HG02678 (cell line): ENCODE measurements at regions not wholly inside any gene's neighbourhood (a gene's known extent, or its start where the extent isn't known, plus 50 kb on each side); places are given as distances from the start of the nearest gene placed in this dataset.

Experiments
- ATAC-seq: cut with Tn5 transposase; IDR thresholded peaks from one replicate; pipeline ENCODE4 v1.9.1; 2021; ENCODE audit warnings: mild to moderate bottlenecking, moderate library complexity; ENCODE audit not compliant: unreplicated experiment

DNA sequence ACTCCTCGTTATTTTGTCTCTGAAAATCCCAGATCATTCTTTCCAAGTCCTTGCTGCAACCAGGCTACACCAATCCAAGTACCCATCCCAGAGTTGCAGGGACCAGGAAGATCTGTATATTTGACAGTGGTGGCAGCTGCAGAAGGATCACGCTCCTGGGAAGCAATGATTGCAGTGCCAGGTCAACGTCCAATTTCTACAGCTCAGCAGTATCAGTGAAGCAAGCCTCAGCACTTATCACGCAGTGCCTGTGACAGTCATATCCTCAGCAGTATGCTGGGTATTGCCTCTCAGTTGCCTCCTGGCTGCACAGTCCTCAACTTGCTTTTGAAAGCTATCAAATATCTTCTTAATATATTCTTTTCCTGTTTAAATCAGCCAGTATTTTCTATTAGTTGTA is 66.7 kb downstream of the BARHL2 start:
- ATAC-seq = no peak

DNA sequence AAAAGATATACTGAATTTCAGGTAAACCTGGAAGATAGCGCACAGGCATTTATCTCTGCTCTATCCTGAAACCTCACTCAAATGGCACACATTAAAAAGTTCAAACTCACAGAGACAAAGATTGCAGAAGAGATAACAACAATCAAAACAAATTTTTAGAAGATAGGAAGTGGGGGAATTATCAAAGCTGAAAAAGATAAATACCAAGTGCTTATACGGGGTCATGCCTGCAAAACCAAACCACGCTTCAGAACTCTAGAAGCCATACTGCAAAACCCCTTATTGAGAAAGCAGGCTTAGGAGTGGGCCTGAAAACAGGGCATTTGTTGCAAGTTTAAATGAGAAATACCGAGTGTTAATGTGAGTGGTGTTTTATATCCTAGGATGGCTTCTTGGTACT is 76.8 kb downstream of the BARHL2 start:
- no peak for ATAC-seq

DNA sequence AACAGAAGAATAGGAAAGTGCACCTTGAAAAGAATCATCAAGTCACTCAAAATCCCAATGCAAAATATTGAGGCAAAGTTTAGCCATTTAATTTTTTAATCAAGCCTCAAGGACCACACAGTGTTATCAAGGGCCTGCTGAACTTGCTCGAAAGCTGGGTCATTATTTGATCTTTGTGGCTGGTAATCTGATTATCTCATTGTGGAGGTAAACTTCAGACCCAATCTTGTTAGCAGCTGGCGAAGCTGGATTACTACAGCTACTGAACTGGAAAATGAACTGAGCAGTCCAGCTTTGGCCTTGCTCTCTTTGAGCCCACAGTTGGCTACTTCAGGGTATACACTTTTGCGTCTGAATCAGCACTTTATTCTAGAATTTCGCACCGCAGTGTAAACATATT is 94.4 kb downstream of the BARHL2 start:
- no peak for ATAC-seq

DNA sequence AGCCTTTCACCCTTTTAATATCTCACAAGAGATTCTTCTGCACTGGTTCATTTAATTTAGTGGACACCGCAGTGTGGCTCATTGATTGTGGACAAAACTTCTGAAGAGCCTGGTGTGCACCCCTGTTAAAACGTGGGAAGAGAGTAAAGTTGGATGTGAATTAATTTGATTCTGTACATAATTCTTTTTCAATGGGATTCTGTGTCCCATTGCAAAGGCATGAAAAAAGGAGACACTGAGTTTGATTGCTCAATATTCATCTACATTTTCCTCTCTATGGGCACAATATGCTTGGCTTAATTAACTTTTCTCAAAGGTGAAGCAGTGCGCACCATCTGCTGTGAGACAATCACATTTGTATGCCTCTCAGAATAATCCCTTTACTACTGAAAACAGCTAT is 95.1 kb downstream of the BARHL2 start:
- no peak for ATAC-seq

DNA sequence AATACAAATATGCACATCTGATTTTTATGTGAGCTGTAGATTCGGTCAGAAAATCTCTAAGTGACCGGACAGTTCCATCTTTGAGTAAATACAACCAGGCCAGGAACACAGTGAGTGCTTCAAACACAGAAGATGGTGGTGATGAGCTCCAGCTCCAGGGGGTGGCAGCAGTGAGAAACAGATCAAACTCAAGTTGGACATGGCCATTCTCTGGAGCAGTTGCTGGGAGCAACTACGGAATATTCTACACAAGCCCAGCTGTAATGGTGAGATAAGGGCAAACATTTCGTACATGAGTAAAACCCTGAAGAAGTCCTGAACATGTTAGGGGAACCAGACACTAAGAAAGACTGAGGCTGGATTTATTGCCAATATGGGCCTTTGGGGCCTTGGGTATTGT is 100.7 kb downstream of the BARHL2 start:
- no peak for ATAC-seq

DNA sequence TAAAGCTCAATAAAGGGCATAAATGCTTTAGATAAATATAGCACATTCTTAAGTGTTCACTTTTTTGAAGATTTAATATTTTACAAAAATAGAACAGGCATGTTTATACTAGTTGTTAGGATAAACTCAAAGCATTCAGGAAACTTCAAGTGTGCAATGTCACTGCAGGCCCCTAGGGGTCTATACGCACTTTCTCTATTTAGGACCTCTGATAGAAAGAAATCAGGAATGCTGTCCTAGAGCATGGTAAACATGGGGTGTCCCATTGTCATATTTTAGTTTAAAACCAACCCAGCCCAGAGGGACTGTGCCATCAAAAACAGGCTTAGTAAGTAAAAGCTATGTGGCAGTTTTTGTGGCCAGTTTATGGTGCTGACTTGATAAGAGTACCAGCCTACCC is 102.2 kb downstream of the BARHL2 start:
- no peak for ATAC-seq

DNA sequence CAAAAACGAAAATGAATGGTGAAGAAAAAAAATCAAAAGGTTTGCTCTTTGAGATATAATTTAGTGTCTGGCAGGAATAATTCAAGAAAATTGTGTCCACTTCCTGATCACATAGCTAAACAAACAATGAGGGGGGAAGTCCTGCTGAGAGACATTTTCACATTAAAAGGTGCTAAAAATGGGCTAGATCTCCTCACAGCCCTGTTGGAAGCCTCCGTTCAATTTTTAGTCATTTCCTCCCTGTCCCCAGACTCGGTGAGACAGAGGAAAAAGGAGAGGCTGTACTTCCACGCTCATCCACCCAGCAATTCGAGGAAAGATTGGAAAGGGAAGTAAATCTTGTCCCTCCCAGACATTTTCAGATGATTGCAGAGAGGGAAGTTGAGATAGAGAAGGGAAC is 103.7 kb downstream of the BARHL2 start:
- ATAC-seq = no peak

DNA sequence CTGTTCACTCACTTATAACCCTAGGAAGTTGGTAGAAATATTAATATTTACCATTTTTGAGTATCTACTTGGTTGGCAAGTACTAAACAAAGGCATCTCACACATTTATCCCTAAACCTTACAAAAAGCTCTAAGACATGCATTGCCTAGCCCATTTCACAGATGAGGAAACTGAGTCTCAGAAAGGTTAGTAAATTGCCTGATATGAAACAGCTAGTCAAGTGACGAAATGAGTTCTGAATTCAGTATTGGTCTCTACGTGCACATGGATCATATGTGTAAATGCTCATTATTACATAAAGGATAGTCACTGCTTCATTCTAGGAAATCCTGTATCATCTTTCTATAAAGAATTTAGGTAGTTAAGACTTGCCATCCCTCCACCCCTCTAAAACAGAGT is 105.1 kb downstream of the BARHL2 start:
- no peak for ATAC-seq

DNA sequence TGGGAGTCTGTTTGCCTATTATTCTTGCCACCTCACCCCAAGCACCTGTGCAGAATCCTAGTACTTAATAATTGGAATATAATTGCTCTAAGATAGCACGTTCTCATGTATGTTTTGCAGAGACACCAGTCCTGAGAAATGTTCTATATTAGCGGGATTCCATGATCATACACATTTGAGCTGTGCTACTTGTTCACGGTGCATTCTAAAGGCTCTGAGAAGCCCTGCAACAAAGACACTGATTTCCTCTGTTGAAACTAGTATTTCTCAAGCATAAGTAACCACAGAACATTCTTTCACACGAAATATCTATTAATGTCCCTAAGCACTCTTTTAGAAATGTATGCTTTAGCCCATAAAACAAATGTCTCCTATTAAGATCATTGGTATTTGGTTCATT is 109.4 kb downstream of the BARHL2 start:
- ATAC-seq = no peak

DNA sequence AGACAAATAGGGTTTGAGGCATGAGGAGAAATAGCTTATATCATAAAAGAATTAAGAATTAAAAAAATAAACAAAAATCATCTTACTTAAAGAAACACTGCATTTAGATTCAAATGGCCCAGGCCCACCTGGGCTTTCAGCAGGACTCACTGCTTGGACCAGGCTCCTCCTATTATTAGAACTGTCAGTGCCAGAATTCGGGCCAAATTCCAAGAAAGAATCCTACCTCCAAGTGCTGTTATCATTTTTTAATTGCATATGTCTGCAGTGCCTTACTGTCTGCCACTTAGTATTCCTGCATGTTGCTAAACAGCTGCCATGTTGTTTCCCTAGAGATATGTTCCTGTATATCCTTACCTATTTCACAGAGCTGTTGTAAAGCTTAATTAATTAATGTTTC is 112.0 kb downstream of the BARHL2 start:
- ATAC-seq = no peak

DNA sequence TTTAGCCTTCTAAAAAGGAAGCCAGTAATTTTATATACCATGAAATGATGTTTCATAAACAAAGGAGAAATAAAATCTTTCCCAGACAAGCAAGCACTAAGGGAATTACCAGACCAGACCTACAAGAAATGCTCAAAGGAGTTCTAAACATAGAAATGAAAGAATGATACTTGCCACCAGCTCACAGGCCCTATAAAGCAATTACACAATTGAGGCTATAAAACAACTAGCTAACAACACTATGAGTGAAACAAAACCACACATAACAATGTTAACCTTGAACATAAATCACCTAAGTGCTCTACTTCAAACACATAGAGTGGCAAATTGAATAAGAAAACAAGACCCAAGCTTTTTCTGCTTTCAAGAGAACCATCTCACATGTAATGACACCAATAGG is 123.8 kb downstream of the BARHL2 start:
- ATAC-seq = no peak

DNA sequence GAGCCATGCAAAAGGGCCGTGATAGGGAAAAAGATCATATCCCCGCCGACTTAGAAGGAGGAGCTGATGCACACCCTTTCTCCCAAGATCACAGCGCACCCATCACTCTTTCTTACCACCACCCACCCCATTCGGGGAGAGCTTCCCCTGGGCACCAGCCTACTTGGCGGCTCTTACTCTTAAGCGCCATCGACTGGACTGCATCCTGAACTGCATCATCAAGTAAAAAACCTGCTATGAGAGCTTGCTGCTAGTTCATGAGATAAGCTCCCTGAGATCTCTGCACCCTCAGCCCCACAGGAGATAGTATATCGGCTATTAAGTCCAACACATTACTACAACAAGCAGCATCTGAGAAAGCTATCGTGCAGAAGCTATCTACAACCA is 125.1 kb downstream of the BARHL2 start:
- ATAC-seq = no peak

DNA sequence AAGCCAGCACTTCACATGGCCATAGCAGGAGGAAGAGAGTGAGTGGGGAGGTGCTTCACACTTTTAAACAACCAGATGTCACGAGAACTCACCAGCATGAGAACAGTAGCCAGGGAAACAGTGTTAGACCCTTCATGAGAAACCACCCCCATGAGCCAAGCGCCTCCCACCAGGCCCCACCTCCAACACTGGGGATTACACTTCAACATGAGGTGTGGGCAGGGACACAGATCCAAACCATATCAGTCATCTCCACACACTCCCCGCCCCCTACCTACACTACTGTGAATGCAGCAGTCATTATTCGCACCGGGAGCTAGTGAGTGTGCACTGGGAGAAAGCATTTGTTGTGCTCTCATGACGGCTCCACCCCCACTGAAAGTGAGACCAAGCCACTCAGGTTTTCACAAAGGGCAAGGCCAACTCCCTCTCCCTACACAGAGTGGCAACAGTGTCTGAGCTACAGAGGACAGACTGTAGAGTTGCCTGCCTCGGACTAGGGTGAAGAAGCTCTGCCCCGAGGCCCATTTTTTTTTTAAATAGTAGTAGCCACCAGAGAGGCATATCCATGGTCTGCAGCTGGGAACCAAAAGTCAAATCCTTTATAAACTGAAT is 125.6 kb downstream of the BARHL2 start:
- no peak for ATAC-seq

DNA sequence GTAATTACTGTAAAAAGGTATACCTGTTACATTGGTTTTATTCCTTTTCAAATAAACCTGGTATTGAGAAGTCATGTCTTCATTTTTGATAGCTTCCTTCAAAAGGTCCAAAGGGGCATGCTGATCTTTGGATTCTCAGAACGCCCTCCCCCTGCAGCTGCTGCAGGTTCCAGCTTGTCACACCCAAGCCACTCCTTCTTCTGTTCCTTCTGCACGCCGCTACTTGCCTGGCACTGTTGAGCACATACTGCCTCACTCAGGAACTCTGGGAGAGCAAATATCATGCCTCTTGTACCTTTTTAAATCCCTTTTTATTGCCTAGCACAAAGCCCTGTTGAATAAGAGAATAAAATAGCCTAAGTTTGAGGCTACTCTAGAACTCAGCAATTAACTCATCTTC is 136.9 kb downstream of the BARHL2 start:
- ATAC-seq = no peak

DNA sequence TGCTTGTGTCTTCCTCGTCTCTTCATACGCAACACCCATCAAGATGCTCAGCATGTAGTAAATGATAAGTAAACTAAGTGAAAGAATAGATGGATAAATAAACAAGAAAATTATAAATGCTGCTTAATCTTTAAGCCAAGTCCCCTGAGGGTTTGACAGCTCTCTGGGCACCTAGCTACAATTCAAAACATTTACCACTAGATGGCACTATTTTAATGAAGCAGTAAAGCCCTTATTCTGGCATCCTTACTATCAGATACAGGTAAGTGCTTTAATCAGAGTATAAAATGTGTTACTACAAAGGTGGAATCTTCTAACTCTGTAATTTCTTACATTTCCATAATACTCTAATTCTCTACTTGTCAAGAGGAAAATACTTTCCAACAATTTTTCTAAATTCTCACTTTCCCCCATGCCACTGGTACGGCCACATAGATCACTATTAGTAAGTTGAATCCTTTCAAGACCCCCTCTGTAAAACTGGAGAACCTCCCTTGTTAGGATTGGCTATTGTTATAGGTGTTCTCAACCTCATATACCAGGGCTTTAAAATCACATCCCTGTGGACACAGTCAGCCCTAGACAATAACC is 137.8 kb downstream of the BARHL2 start:
- peak; percentile 85 for ATAC-seq

DNA sequence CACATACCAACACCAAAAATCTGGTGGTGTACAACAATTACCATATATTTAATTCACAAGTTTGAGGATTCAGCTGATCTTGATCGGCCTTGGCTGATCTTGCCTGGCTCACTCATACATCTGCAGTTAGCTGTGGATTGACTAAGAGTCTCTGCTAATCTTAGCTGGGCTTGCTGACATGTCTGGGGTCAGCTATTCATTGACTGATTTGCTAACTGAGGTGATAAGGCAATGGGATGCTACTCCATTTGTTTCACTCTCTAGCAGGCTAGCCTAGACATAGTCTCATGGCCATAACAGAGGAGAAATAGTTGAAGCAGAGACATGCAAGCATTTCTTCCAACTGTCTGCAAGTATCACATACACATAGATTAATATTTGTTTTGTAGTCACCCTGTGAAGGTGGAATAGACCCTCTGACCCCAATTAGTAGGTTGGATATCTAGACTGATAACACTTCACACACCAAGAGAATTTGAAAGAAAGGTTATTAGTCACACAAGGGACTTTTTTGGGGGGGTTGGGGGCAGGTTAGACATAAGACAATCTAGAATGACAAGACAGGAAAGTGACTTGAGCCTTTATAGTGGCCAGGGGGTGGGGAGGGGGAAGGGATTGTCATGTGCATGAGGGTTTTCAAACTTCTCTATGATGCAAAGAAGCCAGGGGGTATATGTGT is 142.3 kb downstream of the BARHL2 start:
- no peak for ATAC-seq

DNA sequence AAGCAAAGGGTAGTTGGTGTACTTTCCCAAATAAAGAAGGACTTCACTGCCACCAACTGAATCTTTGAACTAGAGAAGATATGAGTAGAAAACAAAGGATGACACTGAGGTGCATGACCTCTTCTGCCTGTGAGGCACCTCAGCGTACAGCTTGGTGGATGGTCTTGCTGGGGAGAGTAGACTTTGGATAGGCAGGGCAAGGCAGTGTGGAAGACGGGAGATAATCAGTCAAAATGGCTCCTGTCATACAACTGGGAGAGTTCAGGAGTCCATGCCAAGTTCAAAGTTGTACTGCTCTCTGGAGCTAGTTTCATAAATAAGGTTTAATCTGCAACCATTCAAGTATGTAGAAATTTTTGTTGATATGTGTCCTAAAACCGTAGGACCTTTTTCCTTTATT is 143.4 kb downstream of the BARHL2 start:
- no peak for ATAC-seq

DNA sequence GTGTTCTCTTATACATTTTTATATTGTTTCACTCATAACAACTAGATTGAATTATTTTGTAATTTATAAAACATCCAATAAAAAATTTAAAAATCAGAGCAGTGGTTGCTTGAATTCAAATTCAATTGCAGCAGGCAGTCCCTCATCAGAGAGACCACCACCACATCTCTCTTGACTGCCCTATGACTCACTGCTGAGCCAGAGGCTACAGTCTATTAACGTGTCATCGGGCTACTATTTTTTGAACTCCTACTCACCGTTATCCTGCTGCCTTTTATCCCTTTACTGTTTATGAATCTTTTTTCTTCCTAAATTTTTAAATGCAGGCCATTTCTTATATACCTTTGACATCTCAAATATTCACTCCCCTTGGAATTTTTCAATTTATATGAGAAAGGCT is 144.7 kb downstream of the BARHL2 start:
- ATAC-seq = no peak

DNA sequence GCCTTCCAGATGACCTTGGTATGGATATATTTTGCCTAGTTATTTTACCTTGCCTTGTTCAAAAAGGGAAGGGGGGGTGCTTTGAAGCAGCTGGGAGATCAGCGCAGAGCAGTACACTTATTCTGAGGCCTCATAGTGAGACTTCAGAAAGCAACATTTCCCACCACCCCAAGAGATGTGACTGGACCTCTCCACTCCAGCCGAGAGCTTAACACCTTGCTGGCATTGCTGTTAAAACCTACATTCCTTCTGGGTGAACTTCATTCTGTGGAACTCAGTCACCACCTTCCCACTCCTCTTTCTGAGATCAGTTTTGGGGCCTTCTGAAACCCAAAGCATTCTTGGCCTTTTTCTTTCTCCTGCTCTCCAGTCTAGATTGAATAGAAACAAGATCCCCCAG is 148.7 kb downstream of the BARHL2 start:
- ATAC-seq = no peak

DNA sequence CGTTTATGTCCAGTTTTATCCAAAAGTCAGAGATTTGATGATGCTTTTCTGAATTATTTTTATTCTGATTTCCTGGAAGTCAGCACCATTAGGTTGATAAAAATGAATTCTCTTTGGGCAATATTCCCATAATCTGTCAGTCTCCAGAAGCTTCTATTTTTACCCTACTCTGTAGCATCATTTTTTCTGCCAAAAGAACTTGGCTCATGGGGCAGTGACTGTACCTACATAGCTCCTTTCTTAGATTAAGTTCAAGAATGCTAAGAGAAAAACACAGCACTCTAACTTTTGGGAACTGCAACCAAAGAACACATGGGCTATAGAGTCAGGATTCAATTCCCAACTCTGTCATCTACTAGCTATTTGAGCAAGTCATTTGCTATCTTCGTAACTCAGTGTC is 152.9 kb downstream of the BARHL2 start:
- no peak for ATAC-seq

DNA sequence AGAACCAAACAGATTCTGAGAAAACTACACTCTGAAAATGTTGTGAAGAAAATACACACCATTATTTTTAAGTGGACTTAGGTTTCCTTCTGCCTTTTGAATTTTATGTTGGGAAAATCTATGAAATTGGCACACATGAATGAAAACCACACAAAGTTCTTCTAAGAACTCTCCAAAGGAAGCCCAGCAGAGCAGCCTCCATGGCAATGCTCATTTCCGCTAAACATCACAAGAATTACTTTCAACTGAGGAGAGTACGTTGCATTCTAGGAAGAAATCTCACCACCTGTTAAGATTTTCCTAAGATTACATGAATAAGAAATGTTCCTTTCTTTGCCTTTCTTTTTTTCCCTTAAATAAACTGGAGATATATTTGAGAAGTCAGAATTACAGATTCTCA is 154.2 kb downstream of the BARHL2 start:
- no peak for ATAC-seq

DNA sequence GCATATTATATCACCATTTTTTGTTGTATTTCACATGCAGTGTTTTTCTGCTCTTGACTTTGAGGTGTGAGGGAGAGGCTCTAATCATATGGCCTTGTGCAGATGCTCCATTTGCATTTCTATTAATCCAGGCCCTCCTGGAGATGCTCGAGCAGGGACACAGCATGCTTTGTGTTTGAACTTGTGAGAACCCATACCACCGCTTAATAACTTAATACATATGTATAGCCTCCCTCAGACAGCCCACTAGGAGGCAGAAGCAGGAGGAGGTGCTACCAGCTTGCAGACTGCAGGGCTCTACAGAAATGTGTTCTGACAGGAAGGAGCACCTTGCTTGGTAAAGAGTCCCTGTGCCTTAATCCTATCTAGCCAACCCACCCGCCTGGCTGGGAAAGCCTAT is 155.2 kb downstream of the BARHL2 start:
- ATAC-seq = no peak
